Ovary (tissue), 7 donors: ENCODE measurements at regions not wholly inside any gene's neighbourhood (a gene's known extent, or its start where the extent isn't known, plus 50 kb on each side); places are given as distances from the start of the nearest gene placed in this dataset.
"Not testable (repeated sequence)": the region's sequence is repeated elsewhere in the genome, so short reads cannot be mapped to it uniquely, and the experiment has no call there.

Experiments
- DNase-seq, 5 donors: peaks; one replicate each; pipeline ENCODE4 v3.0.0-alpha.2; 2019 to 2020
- H3K27ac ChIP-seq, 2 donors: fragments of 200-600 bp; one replicate each; pipeline versions ENCODE4 v1.5.1 to v1.8.0; 2019 to 2022
- H3K27me3 ChIP-seq: fragments of 200-600 bp; one replicate; pipeline ENCODE4 v1.8.0; 2022
- H3K36me3 ChIP-seq: fragments of 200-600 bp; sonication (generic); one replicate; pipeline ENCODE4 v1.5.1; 2019
- H3K4me1 ChIP-seq: one replicate; pipeline ENCODE4 v1.8.1; 2013; ENCODE audit warnings: mild to moderate bottlenecking, moderate library complexity; ENCODE audit not compliant: insufficient read depth
- H3K4me3 ChIP-seq: fragments of 200-600 bp; sonication (generic); one replicate; pipeline ENCODE4 v1.5.1; 2017
- H3K9me3 ChIP-seq, 2 donors: fragments of 200-600 bp in 1 of 2; sonication (generic) in 1 of 2; one replicate each; pipeline versions ENCODE4 v1.5.1 to v1.8.1; 2013 to 2019; ENCODE audit warnings: mild to moderate bottlenecking in 1 of 2, moderate library complexity in 1 of 2
- EP300 ChIP-seq: sonication (generic); formaldehyde crosslinking; IDR thresholded peaks from one replicate; pipeline ENCODE4 v1.6.1; 2017; ENCODE audit warnings: antibody characterized with exemption
- POLR2A ChIP-seq: fragments of 450-650 bp; IDR thresholded peaks from one replicate; pipeline ENCODE4 v1.6.1; 2017; ENCODE audit warnings: antibody characterized with exemption, mild to moderate bottlenecking, moderate library complexity
- whole genome bisulfite sequencing, 3 donors: extraction: QIAGEN DNeasy Blood & Tissue Kit in 1 of 3; methylation state at CpG; one replicate each; pipeline versions ENCODE4 v1.1.5 to v1.1.7; 2013 to 2017; 5-methylcytosine and 5-hydroxymethylcytosine counted together
- intact Hi-C, 4 donors: fragments of 100-400 bp; cut with DNase I; formaldehyde crosslinking; loops; one replicate each; pipeline versions ENCODE4 v1.11.0 to v1.15.1; 2022 to 2023
- TF ChIP-seq, protein P1 (sequence below), 3 donors: fragments of 450-650 bp in 2 of 3; fragments of 200-600 bp in 1 of 3; IDR thresholded peaks; one replicate each; pipeline versions ENCODE4 v1.5.1 to v1.8.0; 2016 to 2022; ENCODE audit warnings: antibody characterized with exemption in 3 of 3, mild to moderate bottlenecking in 1 of 3
- donor health status: DM: no; HTN: no; CAD: no; lungs with moderate emphysema.
- donor health status: DM: no; HTN: no; CAD: no.
- donor health status: Bipolar disorder and iron deficiency.
- donor health status: DM: no; HTN: no; CAD: no.
- donor health status: DM: yes; HTN: yes; CAD: no.

DNA sequence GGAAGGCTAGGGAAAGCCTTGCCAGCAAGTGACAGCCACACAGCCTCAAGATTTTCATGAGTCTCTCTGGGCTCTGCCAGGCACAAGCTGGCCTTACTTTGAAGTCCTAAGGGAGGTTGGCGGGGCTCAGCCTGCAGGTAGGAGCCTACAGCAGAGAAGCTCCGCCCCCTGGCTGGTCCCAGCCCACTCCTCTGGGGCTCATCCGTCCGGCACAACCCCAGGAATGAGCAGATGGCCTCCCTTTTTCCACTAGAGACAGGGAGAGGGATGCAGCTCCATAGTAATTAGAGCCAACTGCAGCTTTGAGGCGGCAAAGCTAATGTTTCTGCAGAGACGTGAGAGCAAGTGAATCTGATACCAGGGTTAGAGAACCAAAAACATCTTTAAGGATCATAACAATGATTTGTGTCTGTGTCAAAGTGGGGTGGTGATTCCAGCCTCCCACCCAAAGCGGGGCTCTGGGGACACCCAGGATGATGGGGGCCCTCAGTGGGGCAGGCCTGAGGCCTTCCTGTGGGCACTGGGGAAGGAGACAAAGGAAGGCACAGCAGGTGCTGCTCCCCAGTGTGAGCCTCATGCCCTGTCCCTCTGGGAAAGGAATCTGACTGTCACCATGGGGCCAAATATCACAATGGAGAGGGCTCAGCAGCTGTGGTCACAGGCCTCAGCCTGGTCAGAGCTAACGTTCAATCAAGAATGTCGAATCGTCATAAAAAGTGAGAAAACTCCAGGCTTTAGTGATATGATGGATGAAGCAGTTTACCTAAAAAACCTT, 61.5 kb downstream of the RBFOX3 start:
- intact Hi-C loops, result no loop called here
- no peak for DNase-seq
- Histone ChIP-seq H3K27me3 (no peaks in the 10 kb centered on the region), H3K27ac (no peak overlapping the region), H3K4me1 (no peaks in the 10 kb centered on the region), H3K36me3 (no peaks in the 10 kb centered on the region), H3K9me3 (no peaks in the 10 kb centered on the region), H3K4me3 (no peak overlapping the region)
- TF ChIP-seq, protein P1, sequence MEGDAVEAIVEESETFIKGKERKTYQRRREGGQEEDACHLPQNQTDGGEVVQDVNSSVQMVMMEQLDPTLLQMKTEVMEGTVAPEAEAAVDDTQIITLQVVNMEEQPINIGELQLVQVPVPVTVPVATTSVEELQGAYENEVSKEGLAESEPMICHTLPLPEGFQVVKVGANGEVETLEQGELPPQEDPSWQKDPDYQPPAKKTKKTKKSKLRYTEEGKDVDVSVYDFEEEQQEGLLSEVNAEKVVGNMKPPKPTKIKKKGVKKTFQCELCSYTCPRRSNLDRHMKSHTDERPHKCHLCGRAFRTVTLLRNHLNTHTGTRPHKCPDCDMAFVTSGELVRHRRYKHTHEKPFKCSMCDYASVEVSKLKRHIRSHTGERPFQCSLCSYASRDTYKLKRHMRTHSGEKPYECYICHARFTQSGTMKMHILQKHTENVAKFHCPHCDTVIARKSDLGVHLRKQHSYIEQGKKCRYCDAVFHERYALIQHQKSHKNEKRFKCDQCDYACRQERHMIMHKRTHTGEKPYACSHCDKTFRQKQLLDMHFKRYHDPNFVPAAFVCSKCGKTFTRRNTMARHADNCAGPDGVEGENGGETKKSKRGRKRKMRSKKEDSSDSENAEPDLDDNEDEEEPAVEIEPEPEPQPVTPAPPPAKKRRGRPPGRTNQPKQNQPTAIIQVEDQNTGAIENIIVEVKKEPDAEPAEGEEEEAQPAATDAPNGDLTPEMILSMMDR (IDR thresholded peaks at IDR 0.05), result no peak
- TF ChIP-seq EP300 (no peak), POLR2A (no peak)
- WGBS, 3 donors, result 61 to 69% (median 65%) methylated on average over 9 to 10 of the region's 10 CpGs

DNA sequence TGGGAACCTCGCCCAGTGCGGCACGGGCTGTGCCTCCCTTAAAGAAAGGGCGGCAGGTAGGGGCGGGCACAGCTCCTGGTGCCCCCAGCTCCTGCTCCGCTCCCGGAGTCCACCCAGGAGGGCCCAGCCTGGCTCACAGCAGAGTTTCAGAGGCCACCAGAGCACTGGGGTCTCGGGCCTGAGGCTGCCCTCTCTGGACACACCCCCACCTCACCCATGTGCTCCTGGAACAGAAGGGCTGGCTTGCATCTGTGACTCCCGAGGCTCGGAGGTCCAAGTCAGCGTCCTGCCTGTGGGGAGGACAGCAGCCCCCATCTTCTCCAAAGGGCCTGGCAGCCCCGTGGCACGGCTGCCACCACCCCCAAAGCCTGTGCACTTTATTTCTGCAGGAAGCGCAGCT, 62.7 kb downstream of the RBFOX3 start:
- no peak for DNase-seq
- Histone ChIP-seq H3K4me3 (no peak overlapping the region), H3K36me3 (no peaks in the 10 kb centered on the region), H3K9me3 (no peaks in the 10 kb centered on the region), H3K27me3 (no peaks in the 10 kb centered on the region), H3K27ac (no peak overlapping the region), H3K4me1 (no peaks in the 10 kb centered on the region)
- intact Hi-C loops, result no loop called here
- TF ChIP-seq, protein P1 (IDR thresholded peaks at IDR 0.05), result no peak
- TF ChIP-seq POLR2A (no peak), EP300 (no peak)
- 77 to 85% (median 80%) methylated on average over 14 of the region's 14 CpGs for WGBS, 3 donors

DNA sequence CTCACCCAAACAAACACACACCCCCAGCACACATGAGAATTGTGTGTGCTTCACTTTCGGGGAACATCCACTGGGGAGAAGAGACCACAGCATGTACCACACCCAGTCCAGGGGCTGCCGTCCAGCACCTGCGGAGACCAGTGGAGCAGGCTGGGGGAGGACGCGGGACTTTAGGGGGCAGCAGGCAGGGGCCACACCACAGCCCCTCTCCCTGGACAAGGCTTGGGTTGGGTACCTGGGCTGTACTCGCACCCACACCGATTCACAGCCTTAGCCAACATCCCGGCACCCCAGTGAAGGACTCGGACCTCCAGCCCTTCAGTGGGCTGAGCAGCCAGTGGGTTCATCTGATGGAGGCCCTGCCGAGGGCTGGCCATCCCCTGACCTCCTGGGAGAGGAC, 63.3 kb downstream of the RBFOX3 start:
- no peaks in the 10 kb centered on the region for H3K27me3 ChIP-seq
- no peaks in the 10 kb centered on the region for H3K9me3 ChIP-seq
- no peaks in the 10 kb centered on the region for H3K4me1 ChIP-seq
- no peak overlapping the region for H3K27ac ChIP-seq
- no peak overlapping the region for H3K4me3 ChIP-seq
- DNase-seq, result no peak
- 79 to 82% (median 79%) methylated on average over 10 of the region's 10 CpGs for WGBS, 3 donors
- intact Hi-C loops, result no loop called here
- TF ChIP-seq, protein P1 (IDR thresholded peaks at IDR 0.05), result no peak
- TF ChIP-seq POLR2A (no peak), EP300 (no peak)
- no peaks in the 10 kb centered on the region for H3K36me3 ChIP-seq

DNA sequence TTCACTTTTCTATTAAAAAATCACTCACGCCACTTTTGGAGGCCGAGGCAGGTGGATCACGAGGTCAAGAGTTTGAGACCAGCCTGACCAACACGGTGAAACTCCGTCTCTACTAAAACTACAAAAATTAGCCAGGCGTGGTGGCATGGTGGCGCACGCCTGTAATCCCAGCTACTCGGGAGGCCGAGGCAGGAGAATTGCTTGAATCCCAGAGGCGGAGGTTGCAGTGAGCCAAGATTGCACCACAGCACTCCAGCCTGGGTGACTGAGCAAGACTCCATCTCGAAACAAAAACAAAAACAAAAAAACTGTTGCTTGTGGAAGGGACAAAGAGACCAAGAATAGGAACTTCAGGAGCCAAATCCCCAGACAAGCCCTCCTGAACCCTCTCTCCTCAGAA, 63.7 kb downstream of the RBFOX3 start:
- H3K4me1 ChIP-seq, intact Hi-C loops, H3K27ac ChIP-seq, H3K9me3 ChIP-seq, H3K4me3 ChIP-seq, H3K36me3 ChIP-seq, DNase-seq, H3K27me3 ChIP-seq: not testable (repeated sequence)
- WGBS, 3 donors, result 76 to 87% (median 82%) methylated on average over 12 of the region's 12 CpGs

DNA sequence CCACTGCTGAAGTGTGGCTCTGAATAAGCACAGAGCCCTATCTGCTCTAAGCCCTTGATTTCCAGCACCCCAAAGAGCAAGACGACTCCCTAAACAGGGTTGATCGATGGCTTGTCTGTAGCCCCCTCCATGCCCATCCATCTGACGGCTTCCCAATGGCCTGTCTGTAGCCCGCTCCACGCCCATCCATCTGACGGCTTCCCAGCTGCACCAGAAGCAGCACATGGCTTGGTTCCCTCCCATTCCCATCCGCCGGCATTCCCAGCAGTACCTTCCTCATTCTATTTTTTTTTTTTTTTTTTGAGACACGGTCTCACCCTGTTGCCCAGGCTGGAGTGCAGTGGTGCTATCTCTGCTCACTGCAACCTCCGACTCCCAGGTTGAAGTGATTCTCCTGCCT, 64.5 kb downstream of the RBFOX3 start:
- TF ChIP-seq, protein P1 (IDR thresholded peaks at IDR 0.05), result no peak
- H3K36me3 ChIP-seq, result no peaks in the 10 kb centered on the region
- no peaks in the 10 kb centered on the region for H3K9me3 ChIP-seq
- no peak for DNase-seq
- intact Hi-C loops, result no loop called here
- H3K27me3 ChIP-seq, result no peaks in the 10 kb centered on the region
- H3K4me1 ChIP-seq, result no peaks in the 10 kb centered on the region
- no peak overlapping the region for H3K4me3 ChIP-seq
- WGBS, 3 donors, result 74 to 83% (median 77%) methylated on average over 10 of the region's 10 CpGs
- H3K27ac ChIP-seq, result no peak overlapping the region
